ENCODE measurements at regions not wholly inside any gene's neighbourhood (a gene's known extent, or its start where the extent isn't known, plus 50 kb on each side); places are given as distances from the start of the nearest gene placed in this dataset.

GRCh38 chr3:145079436-145079835 is 1081.5 kb downstream of the PLOD2 start:
- BruUV-seq (replicated peaks), result no TSS peak
- no peaks in the 10 kb centered on the region for H3K27me3 ChIP-seq (replicated peaks; ENCODE audit: insufficient read depth, low read depth, low read length, poor library complexity)

GRCh38 chr3:145087038-145087437 is 1073.9 kb downstream of the PLOD2 start:
- no peak overlapping the region for H3K27ac ChIP-seq (ENCODE audit: low read depth, low read length, poor library complexity, severe bottlenecking)
- no TSS peak for BruUV-seq (replicated peaks)
- no peaks in the 10 kb centered on the region for H3K27me3 ChIP-seq (replicated peaks; ENCODE audit: insufficient read depth, low read depth, low read length, poor library complexity)
- no peak for TF ChIP-seq EZH2 (IDR thresholded peaks at IDR 0.05; ENCODE audit: borderline replicate concordance, low read depth, low read length, poor library complexity, severe bottlenecking)
- H3K4me3 ChIP-seq (ENCODE audit: low read depth, low read length, poor library complexity, severe bottlenecking), result no peak overlapping the region
- H3K4me1 ChIP-seq (ENCODE audit: insufficient read depth, low read length, poor library complexity, severe bottlenecking), result no peaks in the 10 kb centered on the region
- ChIA-PET POLR2A (ENCODE audit: low non-redundant PET) (interaction anchor here (0.6 kb wide), 1 partner anchor 131 kb away, joined by 3 read pairs; no protein-coding TSS in a partner anchor), CTCF (no interaction called here)
- H3K9me3 ChIP-seq (ENCODE audit: low read depth, low read length, poor library complexity, severe bottlenecking), result no peaks in the 10 kb centered on the region
- no peak for DNase-seq (ENCODE audit: low spot score)
- intact Hi-C loops (cut with micrococcal nuclease; ENCODE audit: unreplicated experiment), result no loop called here
- H3K36me3 ChIP-seq (ENCODE audit: insufficient read depth, low read length, poor library complexity, severe bottlenecking), result no peaks in the 10 kb centered on the region

More at GRCh38 chr3:145079436-145079835, 1081.5 kb downstream of the PLOD2 start:
- TF ChIP-seq CTCF (conservative IDR thresholded peaks at IDR 0.05; ENCODE audit: low read depth, low read length) (no peak), EZH2 (IDR thresholded peaks at IDR 0.05; ENCODE audit: borderline replicate concordance, low read depth, low read length, poor library complexity, severe bottlenecking) (no peak)
- Histone ChIP-seq H3K4me3 (ENCODE audit: low read depth, low read length, poor library complexity, severe bottlenecking) (no peak overlapping the region), H3K9me3 (ENCODE audit: low read depth, low read length, poor library complexity, severe bottlenecking) (no peaks in the 10 kb centered on the region), H3K4me1 (ENCODE audit: insufficient read depth, low read length, poor library complexity, severe bottlenecking) (no peaks in the 10 kb centered on the region), H3K27ac (ENCODE audit: low read depth, low read length, poor library complexity, severe bottlenecking) (no peak overlapping the region), H3K36me3 (ENCODE audit: insufficient read depth, low read length, poor library complexity, severe bottlenecking) (no peaks in the 10 kb centered on the region)
- no peak for DNase-seq (ENCODE audit: low spot score)
- intact Hi-C loops (cut with micrococcal nuclease; ENCODE audit: unreplicated experiment), result no loop called here
- ChIA-PET CTCF (no interaction called here), POLR2A (ENCODE audit: low non-redundant PET) (no interaction called here)

- POLR2A ChIA-PET (ENCODE audit: low non-redundant PET), result no interaction called here
- no peak for TF ChIP-seq EZH2 (IDR thresholded peaks at IDR 0.05; ENCODE audit: borderline replicate concordance, low read depth, low read length, poor library complexity, severe bottlenecking)
- no peak for TF ChIP-seq CTCF (conservative IDR thresholded peaks at IDR 0.05; ENCODE audit: low read depth, low read length)
- no peak for DNase-seq (ENCODE audit: low spot score)
- Histone ChIP-seq H3K4me1 (ENCODE audit: insufficient read depth, low read length, poor library complexity, severe bottlenecking) (no peaks in the 10 kb centered on the region), H3K9me3 (ENCODE audit: low read depth, low read length, poor library complexity, severe bottlenecking) (no peaks in the 10 kb centered on the region), H3K27me3 (replicated peaks; ENCODE audit: insufficient read depth, low read depth, low read length, poor library complexity) (no peaks in the 10 kb centered on the region), H3K36me3 (ENCODE audit: insufficient read depth, low read length, poor library complexity, severe bottlenecking) (no peaks in the 10 kb centered on the region), H3K27ac (ENCODE audit: low read depth, low read length, poor library complexity, severe bottlenecking) (no peak overlapping the region), H3K4me3 (ENCODE audit: low read depth, low read length, poor library complexity, severe bottlenecking) (no peak overlapping the region)
- intact Hi-C loops (cut with micrococcal nuclease; ENCODE audit: unreplicated experiment), result no loop called here
- no TSS peak for BruUV-seq (replicated peaks)
- CTCF ChIA-PET, result no interaction called here
These were observed 1072.1 kb downstream of the PLOD2 start for GRCh38 chr3:145088917-145089316.

GRCh38 chr3:145089337-145089736 is 1071.6 kb downstream of the PLOD2 start:
- no TSS peak for BruUV-seq (replicated peaks)
- no peaks in the 10 kb centered on the region for H3K9me3 ChIP-seq (ENCODE audit: low read depth, low read length, poor library complexity, severe bottlenecking)
- no peak overlapping the region for H3K4me3 ChIP-seq (ENCODE audit: low read depth, low read length, poor library complexity, severe bottlenecking)
- POLR2A ChIA-PET (ENCODE audit: low non-redundant PET), result no interaction called here
- H3K27ac ChIP-seq (ENCODE audit: low read depth, low read length, poor library complexity, severe bottlenecking), result no peak overlapping the region
- no peaks in the 10 kb centered on the region for H3K4me1 ChIP-seq (ENCODE audit: insufficient read depth, low read length, poor library complexity, severe bottlenecking)
- CTCF ChIA-PET, result no interaction called here
- TF ChIP-seq CTCF (conservative IDR thresholded peaks at IDR 0.05; ENCODE audit: low read depth, low read length) (no peak), EZH2 (IDR thresholded peaks at IDR 0.05; ENCODE audit: borderline replicate concordance, low read depth, low read length, poor library complexity, severe bottlenecking) (no peak)
- no peaks in the 10 kb centered on the region for H3K36me3 ChIP-seq (ENCODE audit: insufficient read depth, low read length, poor library complexity, severe bottlenecking)
- no peak for DNase-seq (ENCODE audit: low spot score)
- intact Hi-C loops (cut with micrococcal nuclease; ENCODE audit: unreplicated experiment), result no loop called here
- H3K27me3 ChIP-seq (replicated peaks; ENCODE audit: insufficient read depth, low read depth, low read length, poor library complexity), result no peaks in the 10 kb centered on the region

All from A673 (cell line).